Mammary epithelial cell (primary cell): ENCODE measurements at regions not wholly inside any gene's neighbourhood (a gene's known extent, or its start where the extent isn't known, plus 50 kb on each side); places are given as distances from the start of the nearest gene placed in this dataset.

Experiments used
- EZH2 ChIP-seq: IDR thresholded peaks from 2 replicates; pipeline ENCODE4 v1.6.1; 2012; ENCODE audit warnings: low read length, inconsistent platforms, borderline replicate concordance
- TF ChIP-seq, protein P1 (sequence below), 2 donors: IDR thresholded peaks in 1 of 2; conservative IDR thresholded peaks in 1 of 2; 2 replicates each; pipeline ENCODE4 v1.5.1; 2011 to 2012; ENCODE audit warnings: inconsistent platforms in 2 of 2, low read length in 2 of 2, mild to moderate bottlenecking in 2 of 2, control low read depth in 1 of 2, low read depth in 1 of 2; ENCODE audit not compliant: insufficient read depth in 1 of 2; ENCODE audit errors: extremely low read depth in 1 of 2

DNA sequence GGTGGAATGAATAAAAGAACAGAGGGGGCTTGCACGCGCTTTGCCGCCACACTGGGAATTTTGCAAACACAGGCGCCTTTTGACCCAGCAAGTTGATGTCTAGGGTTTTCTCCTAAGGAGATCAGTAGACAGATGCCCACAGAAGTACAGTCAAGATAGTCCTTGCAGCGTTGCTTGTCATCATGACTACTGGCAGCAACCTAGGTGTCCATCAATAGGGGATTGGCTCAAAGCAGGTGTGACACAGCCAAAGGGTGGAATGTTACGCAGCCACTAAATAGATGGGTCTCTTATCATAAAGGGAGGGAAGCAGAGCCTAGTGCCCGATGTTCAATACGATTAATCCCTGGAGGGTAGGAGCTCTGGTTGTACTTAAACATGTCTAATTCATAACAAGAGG lies 63.8 kb upstream of the GGTA1 start:
- TF ChIP-seq, protein P1, sequence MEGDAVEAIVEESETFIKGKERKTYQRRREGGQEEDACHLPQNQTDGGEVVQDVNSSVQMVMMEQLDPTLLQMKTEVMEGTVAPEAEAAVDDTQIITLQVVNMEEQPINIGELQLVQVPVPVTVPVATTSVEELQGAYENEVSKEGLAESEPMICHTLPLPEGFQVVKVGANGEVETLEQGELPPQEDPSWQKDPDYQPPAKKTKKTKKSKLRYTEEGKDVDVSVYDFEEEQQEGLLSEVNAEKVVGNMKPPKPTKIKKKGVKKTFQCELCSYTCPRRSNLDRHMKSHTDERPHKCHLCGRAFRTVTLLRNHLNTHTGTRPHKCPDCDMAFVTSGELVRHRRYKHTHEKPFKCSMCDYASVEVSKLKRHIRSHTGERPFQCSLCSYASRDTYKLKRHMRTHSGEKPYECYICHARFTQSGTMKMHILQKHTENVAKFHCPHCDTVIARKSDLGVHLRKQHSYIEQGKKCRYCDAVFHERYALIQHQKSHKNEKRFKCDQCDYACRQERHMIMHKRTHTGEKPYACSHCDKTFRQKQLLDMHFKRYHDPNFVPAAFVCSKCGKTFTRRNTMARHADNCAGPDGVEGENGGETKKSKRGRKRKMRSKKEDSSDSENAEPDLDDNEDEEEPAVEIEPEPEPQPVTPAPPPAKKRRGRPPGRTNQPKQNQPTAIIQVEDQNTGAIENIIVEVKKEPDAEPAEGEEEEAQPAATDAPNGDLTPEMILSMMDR (conservative IDR thresholded peaks at IDR 0.05 in 1 of 2, IDR thresholded peaks at IDR 0.05 in 1 of 2; ENCODE audit: extremely low read depth in 1 of 2, insufficient read depth in 1 of 2, low read depth in 1 of 2, low read length in 2 of 2) = no peak
- no peak for TF ChIP-seq EZH2
